RWPE2 (cell line): ENCODE measurements at regions not wholly inside any gene's neighbourhood (a gene's known extent, or its start where the extent isn't known, plus 50 kb on each side); places are given as distances from the start of the nearest gene placed in this dataset.

ENCODE experiments used
- ATAC-seq: fragments of 200-7000 bp; cut with Tn5 transposase; 3 replicates; pipeline ENCODE4 v1.9.1; 2021; ENCODE audit warnings: low read depth
- DNase-seq: peaks from one replicate; pipeline ENCODE4 v3.0.0-alpha.2; 2020; ENCODE audit warnings: low spot score
- H3K27ac ChIP-seq: fragments of 450-650 bp; 2 replicates; pipeline ENCODE4 v1.5.1; 2017; ENCODE audit warnings: mild to moderate bottlenecking; ENCODE audit not compliant: poor library complexity, severe bottlenecking
- H3K27me3 ChIP-seq: fragments of 250-450 bp; sonication (Bioruptor Pico); 2 replicates; pipeline ENCODE4 v1.5.1; 2021; ENCODE audit warnings: mild to moderate bottlenecking, moderate library complexity; ENCODE audit not compliant: insufficient read depth, poor library complexity, severe bottlenecking
- H3K36me3 ChIP-seq: fragments of 250-450 bp; sonication (Bioruptor Pico); 2 replicates; pipeline ENCODE4 v1.5.1; 2020; ENCODE audit warnings: low read depth, mild to moderate bottlenecking, moderate library complexity
- H3K4me1 ChIP-seq: fragments of 250-450 bp; sonication (Bioruptor Pico); 2 replicates; pipeline ENCODE4 v1.5.1; 2021; ENCODE audit warnings: mild to moderate bottlenecking, moderate library complexity; ENCODE audit not compliant: insufficient read depth, poor library complexity, severe bottlenecking
- H3K4me3 ChIP-seq: fragments of 250-450 bp; sonication (Bioruptor Pico); 2 replicates; pipeline ENCODE4 v1.5.1; 2021; ENCODE audit warnings: mild to moderate bottlenecking, moderate library complexity; ENCODE audit not compliant: severe bottlenecking
- H3K9me3 ChIP-seq: fragments of 250-450 bp; sonication (Bioruptor Pico); 2 replicates; pipeline ENCODE4 v1.5.1; 2021; ENCODE audit warnings: mild to moderate bottlenecking, moderate library complexity; ENCODE audit not compliant: severe bottlenecking
- CTCF ChIP-seq: fragments of 450-650 bp; IDR thresholded peaks from one replicate; pipeline ENCODE4 v1.5.1; 2017; ENCODE audit warnings: mild to moderate bottlenecking, moderate library complexity; ENCODE audit not compliant: poor library complexity, severe bottlenecking

DNA sequence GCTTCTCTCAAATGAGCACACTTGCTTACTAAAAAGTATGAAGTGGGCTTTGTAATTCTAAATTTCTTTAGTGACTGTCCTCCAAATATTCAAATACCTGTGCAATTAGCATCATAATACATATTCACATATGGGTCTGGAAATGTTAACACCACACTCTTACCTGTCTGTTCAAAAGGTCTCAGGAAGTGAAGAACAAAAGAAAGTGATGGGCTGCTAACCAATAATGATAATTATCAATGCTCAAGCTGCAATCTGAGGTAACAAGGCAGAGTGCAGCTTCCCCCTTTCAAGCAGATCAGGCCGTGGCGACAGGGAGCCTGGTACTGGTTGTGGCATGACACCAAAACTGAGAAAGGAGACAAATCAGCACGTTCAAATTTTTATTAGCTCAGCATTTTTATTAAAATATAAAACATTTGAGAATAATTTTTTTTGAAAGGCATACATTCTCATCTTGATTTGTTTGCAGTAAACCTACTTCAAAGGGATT lies 1044.7 kb upstream of the EPHA7 start:
- no peak for TF ChIP-seq CTCF
- ATAC-seq, result no peak
- no peak overlapping the region for H3K4me3 ChIP-seq

GRCh38 chr6:94463306-94463705 lies 1043.9 kb upstream of the EPHA7 start:
- Histone ChIP-seq H3K4me3 (no peak overlapping the region), H3K9me3 (no peaks in the 10 kb centered on the region), H3K4me1 (no peaks in the 10 kb centered on the region), H3K27me3 (no peaks in the 10 kb centered on the region), H3K27ac (no peak overlapping the region), H3K36me3 (no peaks in the 10 kb centered on the region)
- no peak for TF ChIP-seq CTCF
- no peak for DNase-seq
- no peak for ATAC-seq

More for the DNA sequence above, 1044.7 kb upstream of the EPHA7 start:
- no peaks in the 10 kb centered on the region for H3K27me3 ChIP-seq
- no peaks in the 10 kb centered on the region for H3K9me3 ChIP-seq
- no peaks in the 10 kb centered on the region for H3K4me1 ChIP-seq
- H3K36me3 ChIP-seq, result no peaks in the 10 kb centered on the region
- H3K27ac ChIP-seq, result no peak overlapping the region
- no peak for DNase-seq

DNA sequence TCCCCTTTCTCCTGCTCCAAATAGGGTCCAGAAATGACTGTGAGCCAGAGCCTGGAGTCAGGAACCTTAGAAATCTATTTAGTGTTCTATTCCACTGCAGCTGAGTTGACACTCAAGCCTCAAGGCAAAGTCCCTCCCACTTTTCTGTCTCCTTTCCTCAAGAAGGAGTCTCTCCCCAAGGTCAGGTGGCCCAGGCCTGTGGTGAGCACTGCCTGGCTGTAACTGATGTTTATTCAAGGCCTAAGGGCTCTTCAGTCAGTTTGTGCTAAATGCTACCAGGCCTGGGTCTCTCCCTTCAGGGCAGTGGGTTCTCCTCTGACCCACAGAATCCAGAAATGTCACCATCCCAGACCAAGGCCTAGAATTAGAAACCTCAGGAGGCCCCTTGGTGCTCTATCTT lies 1042.9 kb upstream of the EPHA7 start:
- DNase-seq, result no peak
- H3K27ac ChIP-seq, result no peak overlapping the region

GRCh38 chr6:94456266-94456665 lies 1036.9 kb upstream of the EPHA7 start:
- DNase-seq, result no peak
- Histone ChIP-seq H3K4me3 (no peak overlapping the region), H3K9me3 (no peaks in the 10 kb centered on the region), H3K27me3 (no peaks in the 10 kb centered on the region), H3K27ac (no peak overlapping the region), H3K36me3 (no peaks in the 10 kb centered on the region), H3K4me1 (no peaks in the 10 kb centered on the region)
- no peak for ATAC-seq
- TF ChIP-seq CTCF, result no peak

More for the DNA sequence above, 1042.9 kb upstream of the EPHA7 start:
- Histone ChIP-seq H3K4me1 (no peaks in the 10 kb centered on the region), H3K36me3 (no peaks in the 10 kb centered on the region), H3K27me3 (no peaks in the 10 kb centered on the region), H3K4me3 (no peak overlapping the region), H3K9me3 (no peaks in the 10 kb centered on the region)
- no peak for ATAC-seq
- TF ChIP-seq CTCF, result no peak

GRCh38 chr6:94454231-94454630 lies 1034.9 kb upstream of the EPHA7 start:
- no peak for TF ChIP-seq CTCF
- H3K27me3 ChIP-seq, result no peaks in the 10 kb centered on the region
- DNase-seq, result no peak
- no peak overlapping the region for H3K4me3 ChIP-seq
- no peak overlapping the region for H3K27ac ChIP-seq
- no peak for ATAC-seq
- H3K9me3 ChIP-seq, result no peaks in the 10 kb centered on the region
- H3K4me1 ChIP-seq, result no peaks in the 10 kb centered on the region
- H3K36me3 ChIP-seq, result no peaks in the 10 kb centered on the region
